ENCODE measurements at regions not wholly inside any gene's neighbourhood (a gene's known extent, or its start where the extent isn't known, plus 50 kb on each side); places are given as distances from the start of the nearest gene placed in this dataset.

GRCh38 chr14:22448035-22448904 lies 140.8 kb downstream of the DAD1 start:
- Histone ChIP-seq H3K4me3 (no peak overlapping the region), H3K27ac (peak overlapping the region in 1 of 2 donors; percentile 48)
- no peak for DNase-seq (ENCODE audit: low spot score)
- no peak for TF ChIP-seq CTCF (IDR thresholded peaks at IDR 0.05)

DNA sequence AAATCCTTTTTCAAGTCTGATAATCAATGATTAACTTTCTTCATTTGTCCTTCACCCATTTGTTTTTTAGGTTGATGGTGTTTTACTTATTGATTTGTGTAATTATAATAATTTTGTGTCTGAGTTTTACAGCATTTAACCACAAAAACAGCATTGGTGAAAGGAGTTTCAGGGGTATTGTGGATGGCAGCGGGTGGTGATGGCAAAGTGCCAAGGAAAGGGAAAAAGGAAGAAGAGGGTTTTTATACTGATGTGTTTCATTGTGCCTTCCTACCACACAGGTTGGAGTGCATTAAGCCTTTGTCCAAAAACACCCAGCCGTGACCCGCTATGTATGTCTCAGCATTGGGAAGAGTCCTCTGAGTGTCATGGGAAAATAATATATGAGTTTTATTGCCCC lies 150.3 kb downstream of the DAD1 start:
- DNase-seq (ENCODE audit: low spot score) = no peak
- Histone ChIP-seq H3K27ac (no peak overlapping the region), H3K4me3 (no peak overlapping the region)
- TF ChIP-seq CTCF (IDR thresholded peaks at IDR 0.05) = no peak

DNA sequence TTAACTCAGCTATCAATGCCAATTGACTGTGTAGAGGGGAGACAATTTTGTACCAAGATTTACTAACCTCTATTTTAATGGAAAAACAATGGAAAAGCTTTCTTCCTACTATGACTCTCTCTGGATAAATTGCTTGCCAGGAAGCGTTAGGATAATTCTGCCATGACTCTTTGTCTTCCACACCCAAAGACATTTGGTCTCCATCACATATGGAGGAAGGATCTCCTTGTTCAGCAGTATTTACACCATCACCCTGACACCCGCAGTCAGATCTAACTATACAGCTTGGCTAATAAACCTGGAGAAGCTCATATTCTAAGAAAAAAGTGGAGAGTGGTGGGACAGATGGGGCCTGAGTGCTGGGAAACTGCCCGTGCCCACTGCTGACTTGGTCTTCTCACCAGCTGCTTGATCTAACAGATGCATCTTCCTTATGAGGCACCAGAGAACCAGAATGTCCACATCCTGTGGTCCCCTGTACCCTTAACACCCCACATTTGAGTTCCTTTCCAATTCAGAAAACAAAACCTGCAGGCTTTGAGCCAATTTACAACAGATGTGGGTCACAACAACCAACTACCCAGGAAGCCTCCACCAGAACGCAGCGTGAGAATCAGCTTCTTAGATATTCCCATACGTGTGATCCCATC lies 154.0 kb downstream of the DAD1 start:
- Histone ChIP-seq H3K27ac (no peak overlapping the region), H3K4me3 (no peak overlapping the region)
- DNase-seq (ENCODE audit: low spot score) = no peak
- TF ChIP-seq CTCF (IDR thresholded peaks at IDR 0.05) = no peak

DNA sequence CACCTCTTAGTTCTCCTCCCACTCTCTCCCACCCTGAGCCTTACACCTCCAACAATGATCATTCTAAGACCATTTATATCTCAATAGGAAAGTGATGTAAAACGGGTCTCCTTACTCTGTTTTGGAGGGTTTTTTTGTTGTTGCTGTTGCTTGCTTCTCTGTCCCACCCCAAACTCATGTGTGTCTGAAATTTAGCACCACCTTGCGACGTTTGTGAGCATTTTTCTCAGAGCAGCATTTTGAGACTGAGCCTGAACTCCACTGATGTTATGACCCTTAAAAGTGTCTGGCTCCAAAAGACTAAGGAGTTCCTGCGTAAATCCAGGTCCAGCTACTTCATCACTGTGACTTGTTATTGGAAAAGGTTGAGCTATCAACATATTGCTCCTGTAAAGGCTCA lies 155.0 kb downstream of the DAD1 start:
- DNase-seq (ENCODE audit: low spot score) = no peak
- Histone ChIP-seq H3K4me3 (no peak overlapping the region), H3K27ac (no peak overlapping the region)
- TF ChIP-seq CTCF (IDR thresholded peaks at IDR 0.05) = no peak

DNA sequence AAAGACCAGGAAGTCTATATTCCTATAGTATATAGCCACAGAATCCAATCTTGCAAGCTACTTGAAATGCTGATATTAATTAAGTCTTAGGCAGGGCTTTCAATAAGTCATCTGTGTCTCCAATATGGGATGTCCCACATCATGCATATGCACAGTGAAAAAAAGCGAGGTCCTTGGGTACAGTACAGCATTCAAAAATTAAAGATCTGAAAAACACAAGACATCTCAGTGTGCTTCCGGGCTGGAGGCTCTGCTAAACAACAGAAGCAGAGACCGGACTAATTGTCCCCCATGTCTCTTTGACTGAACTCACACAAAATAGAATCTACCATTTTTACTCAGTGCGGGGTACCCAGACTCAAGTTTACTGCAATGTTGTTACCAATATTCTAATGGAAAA lies 156.0 kb downstream of the DAD1 start:
- no peak overlapping the region for H3K27ac ChIP-seq
- DNase-seq (ENCODE audit: low spot score) = no peak
- no peak for TF ChIP-seq CTCF (IDR thresholded peaks at IDR 0.05)
- H3K4me3 ChIP-seq = no peak overlapping the region

GRCh38 chr14:22432348-22432976 lies 156.6 kb downstream of the DAD1 start:
- no peak for TF ChIP-seq CTCF (IDR thresholded peaks at IDR 0.05)
- DNase-seq (ENCODE audit: low spot score) = no peak
- Histone ChIP-seq H3K27ac (no peak overlapping the region), H3K4me3 (peak overlapping the region; percentile 20)
